ENCODE measurements at regions not wholly inside any gene's neighbourhood (a gene's known extent, or its start where the extent isn't known, plus 50 kb on each side); places are given as distances from the start of the nearest gene placed in this dataset.

- DNase-seq = no peak
Observed at GRCh38 chr3:165444745-165445144, 248.6 kb upstream of the SLITRK3 start.

GRCh38 chr3:165443664-165444063, 247.5 kb upstream of the SLITRK3 start:
- DNase-seq = no peak

DNA sequence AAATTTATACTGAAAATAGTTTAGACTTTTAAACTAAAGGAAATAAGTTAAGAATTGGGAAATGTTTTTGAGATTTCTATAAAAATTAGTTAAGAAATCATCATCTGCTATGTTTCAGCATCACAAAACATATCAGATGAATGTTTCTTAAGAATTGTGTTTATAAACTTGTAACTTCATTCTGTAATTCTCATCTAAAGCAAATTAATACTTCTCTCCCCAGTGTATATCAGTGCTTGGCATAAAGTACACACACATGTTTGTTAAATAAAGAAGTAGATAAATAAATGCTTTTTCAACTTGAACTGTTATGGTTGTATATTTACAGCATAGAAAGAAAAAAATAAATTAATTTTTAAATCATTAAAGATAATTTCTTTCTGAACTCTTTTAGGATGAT, 245.9 kb upstream of the SLITRK3 start:
- no peak for DNase-seq

GRCh38 chr3:165440380-165440779, 244.2 kb upstream of the SLITRK3 start:
- DNase-seq = no peak

GRCh38 chr3:165439765-165440164, 243.6 kb upstream of the SLITRK3 start:
- peak; percentile 55 for DNase-seq

DNA sequence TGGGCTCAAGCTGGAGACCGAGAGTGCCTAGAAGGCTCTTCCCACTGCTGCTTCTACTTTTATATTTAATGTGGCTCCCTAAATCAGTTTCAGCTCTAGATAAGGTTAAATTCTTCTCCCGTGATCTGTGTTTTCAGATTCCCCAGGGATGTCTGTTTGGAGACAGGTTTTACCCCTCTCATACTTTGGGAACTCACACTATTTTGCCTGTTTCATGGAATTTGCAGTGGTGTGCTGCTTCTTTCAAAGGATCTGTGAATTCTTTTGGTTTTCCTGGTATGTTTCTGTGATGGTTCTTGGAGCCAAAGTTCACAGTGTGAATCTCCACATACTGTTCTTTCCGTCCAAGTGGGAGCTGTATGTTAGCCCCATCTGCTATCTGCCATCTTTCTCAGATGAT, 238.3 kb upstream of the SLITRK3 start:
- DNase-seq = peak; percentile 64

DNA sequence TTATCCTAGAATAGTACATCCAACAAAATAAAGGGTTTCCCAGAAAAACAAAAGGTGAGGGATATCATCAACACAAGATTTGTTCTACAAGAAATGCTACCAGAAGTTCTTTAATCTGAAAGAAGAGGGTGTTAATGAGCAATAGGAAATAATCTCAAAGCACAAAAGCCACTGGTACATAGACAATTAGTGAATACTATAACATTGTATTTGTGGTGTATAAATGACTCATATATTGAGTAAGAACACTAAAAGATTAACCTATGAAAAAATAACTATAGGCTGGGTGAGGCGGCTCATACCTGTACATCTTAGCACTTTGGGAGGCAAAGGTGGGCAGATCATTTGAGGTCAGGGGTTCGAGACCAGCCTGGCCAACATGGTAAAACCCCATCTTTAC, 210.2 kb upstream of the SLITRK3 start:
- no peak for DNase-seq

DNA sequence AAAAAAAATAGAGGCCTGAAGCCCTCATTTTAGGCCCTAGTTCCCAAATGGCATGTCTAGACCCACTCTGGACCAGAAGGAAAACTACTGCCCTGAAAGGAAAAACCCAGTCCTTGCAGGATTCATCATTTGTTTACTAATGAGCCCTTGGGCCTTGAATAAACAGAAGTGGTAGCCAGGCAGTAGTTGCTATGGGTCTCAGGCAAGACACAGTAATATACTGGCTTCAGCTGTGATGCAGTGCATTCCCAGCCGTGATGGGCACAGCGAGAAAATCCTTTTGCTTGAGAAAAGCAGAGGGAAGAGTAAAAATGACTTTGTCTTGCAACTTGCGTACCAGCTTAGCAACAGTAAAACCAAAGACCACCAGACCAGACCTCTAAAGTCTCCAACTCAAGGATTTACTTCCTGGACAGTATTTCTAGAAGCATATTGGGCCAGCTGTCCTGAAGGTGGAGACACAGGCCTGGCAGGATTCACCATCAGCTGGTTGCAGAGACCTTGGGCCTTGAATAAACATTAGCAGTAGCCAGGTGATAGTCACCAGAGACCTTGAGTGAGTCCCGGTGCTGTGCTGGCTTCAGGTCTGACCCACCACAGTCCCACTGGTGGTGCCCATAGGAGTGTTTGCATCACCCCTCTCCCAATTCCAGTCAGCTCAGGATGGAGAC, 208.3 kb upstream of the SLITRK3 start:
- DNase-seq = no peak

DNA sequence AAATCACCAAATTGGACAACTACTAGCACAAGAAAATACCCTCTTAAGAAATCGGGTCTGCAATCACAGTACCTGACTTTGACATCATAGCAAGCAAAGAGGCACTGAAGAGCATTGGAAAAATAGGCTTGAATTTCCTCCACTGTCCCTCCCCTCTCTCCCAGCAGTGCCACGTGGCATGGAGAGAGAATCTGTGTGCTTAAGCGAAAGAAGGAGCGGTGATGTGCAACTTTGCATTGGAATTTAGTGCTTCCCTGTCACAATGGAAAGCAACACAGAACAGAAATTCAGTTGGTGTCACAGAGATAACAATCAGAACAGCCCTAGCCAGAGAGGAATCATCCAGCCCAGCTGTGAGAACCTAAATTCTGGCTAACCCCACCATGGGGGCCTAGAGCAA, 207.5 kb upstream of the SLITRK3 start:
- no peak for DNase-seq

DNA sequence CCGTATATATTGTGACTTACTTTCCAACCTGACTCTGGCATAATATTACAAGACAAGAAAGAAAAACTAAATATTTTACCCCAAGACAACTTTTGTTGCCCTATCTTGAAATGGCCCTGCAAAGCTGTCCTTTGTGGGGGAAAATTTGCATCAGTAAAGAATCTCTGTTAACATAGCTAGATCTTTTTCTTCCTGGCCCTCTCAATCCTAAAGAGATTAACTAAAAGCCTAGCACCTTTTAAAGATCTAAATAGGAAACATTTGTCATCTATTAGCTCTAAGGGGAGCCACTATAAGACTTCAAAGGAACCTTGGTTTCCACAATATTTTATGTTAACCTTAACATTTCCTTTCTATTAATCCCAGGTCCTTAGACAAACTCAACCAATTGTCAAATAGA, 199.0 kb upstream of the SLITRK3 start:
- no peak for DNase-seq

DNA sequence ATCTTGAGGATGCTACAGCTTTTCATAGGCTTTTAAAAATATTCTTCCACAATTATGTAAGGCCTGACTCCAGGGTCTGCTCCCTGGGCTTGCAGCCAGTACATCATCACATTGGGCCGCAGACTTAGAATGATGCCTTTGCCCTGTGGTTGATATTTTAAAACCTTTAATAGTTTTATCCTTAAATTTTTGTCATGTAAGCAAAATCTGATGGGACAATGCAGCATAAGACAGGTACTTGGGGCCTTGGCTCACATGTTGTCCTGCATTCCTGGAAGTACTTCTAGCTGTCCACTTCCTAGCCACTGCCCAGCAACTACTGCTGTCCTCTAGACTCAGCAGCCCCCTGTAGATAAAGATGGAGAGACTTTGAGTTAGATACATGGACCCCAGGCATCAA, 197.3 kb upstream of the SLITRK3 start:
- no peak for DNase-seq

- peak; percentile 23 for DNase-seq
Observed at GRCh38 chr3:165390166-165390565, 194.0 kb upstream of the SLITRK3 start.

DNA sequence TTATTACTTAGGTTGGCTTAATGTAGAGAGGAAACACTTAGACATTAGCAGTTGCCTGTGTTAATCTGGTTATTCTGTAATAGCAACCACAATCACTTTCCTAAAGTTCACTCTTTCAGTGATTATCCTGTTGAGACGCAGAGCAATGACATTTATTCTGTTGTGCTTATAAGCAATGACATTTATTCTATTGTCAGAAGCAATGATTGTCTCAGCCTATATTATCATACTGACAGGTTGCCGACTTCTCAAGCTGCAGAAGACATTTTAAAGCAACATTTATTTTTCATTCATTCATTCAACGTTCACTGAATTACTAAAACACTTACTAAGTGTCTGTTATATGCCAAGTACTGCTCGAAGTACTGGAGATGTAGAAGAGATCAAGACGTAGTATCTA, 193.5 kb upstream of the SLITRK3 start:
- DNase-seq = no peak

DNA sequence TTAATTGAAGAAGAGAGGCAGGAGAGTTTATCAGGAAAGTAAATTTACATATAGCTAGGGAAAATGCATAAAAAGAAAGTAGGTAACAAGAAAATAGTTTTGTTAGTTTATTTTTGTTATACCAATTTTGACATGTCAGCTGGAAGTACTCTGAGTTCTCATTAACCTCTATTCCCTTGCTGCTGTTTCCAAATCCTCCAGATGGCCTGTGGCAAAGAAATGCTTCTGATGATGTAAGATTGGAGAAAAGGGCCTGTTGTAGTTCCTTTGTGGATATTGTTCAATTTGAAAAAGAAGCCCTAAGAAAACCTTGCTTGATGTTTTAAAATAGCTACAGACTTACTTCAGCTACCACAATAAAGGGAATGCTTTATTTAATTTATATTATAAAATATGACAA, 192.9 kb upstream of the SLITRK3 start:
- no peak for DNase-seq

DNA sequence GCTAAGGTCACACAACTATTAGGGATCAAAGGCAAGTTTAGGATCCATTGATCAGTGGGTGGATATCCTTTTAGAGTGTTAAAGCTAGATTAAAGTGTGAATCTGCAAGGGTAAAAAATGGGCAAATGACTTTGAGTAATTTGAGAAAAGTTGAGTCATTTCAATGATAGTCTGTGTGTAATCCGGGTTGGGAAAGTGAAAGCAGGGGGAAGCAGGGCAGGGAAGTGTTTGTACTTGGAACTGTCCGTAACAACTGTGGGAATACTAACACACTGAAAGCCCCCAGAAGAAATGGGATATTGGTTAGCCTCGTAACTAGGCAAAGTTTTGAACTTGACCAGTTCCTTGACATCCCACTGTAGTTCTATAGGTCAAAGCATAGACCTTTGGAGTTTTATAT, 187.2 kb upstream of the SLITRK3 start:
- no peak for DNase-seq

DNA sequence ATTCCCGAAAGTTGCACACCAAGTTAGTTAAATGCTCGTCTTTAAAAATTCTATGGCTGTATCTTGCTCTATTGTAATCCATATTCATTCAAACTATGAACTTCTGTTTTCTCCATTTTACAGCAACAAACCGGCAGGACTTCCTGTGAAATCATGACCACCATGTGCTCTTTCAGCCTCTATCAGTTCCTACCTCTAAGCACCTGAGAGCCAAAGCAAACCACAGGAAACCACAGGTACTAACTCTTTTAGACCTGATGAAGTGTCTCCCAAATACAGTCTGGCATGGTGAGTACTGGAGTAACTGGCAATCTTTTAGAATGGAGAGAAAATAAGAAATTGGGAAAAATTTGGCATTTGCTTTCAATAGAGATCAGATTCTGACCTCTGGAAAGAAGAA, 186.5 kb upstream of the SLITRK3 start:
- DNase-seq = no peak

GRCh38 chr3:165378761-165379160, 182.6 kb upstream of the SLITRK3 start:
- DNase-seq = no peak

DNA sequence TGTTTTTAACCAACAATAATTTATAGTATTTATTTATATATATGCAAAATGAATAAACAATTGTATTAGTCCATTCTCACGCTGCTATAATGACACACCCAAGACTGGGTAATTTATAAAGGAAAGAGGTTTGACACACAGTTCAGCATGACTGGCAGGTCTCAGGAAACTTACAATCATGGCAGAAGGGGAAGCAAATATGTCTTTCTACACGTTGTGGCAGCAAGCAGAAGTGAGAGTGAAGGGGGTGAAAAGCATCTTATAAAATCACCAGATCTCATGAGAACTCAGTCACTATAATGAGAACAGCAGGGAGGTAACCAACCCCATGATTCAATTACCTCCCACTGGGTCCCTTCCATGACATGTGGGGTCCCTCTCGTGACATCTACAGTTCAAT, 162.8 kb upstream of the SLITRK3 start:
- no peak for DNase-seq

DNA sequence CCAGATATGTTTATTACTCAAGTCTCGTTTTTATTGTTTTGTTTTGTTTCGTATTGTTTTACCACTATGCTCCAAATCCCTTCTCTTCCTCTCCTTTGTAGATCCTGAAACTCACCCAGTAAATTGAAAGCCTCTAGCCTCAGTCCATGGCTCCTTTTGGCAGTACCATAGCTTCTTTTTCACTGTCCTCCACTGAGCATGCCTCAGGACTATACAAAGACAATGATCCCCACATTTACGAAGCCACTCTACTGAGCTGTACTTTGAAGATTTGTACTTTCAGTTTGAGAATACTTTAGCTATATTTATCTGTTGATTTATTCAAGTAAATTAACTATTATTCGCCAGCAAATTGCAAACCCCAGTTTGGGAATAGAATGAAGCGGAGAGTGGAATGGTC, 159.1 kb upstream of the SLITRK3 start:
- DNase-seq = no peak

DNA sequence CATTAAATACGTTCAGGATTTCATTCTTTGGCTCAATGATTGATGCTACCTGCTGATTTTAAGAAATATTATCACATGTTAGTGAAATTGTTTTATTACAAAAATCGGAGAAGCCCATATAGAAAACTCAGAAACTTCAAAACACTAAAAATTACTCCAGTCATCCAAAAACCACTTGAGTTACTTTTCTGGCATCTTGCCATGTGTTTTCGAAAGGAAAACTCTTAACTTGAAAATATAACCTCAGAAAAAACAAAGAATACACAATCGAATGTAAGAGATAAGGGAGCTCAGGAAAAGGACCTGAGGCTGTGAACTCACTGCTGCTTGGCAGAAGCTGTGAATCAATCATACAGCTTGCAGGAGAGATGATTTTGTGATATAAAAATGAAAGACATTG, 151.3 kb upstream of the SLITRK3 start:
- DNase-seq = no peak

GRCh38 chr3:165346503-165346902, 150.3 kb upstream of the SLITRK3 start:
- DNase-seq = no peak

DNA sequence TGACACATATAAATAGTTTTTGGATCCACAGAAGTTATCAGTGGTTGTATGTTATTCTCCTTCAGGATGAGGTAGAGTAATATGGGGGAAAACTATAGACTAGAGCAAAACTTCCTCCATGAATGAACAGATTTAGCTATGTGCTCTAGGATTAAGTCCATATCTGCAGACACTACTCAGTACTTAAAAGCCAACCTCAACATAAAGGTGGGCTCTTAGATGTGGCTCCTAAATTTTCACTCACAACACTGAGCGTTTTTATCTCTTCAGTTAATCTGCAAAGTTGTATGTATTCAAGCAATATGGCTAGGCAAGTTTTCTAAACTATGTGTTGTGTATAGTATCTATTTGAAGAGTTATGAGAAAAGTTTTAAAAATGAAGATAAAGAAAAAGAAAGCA, 147.0 kb upstream of the SLITRK3 start:
- DNase-seq = no peak

DNA sequence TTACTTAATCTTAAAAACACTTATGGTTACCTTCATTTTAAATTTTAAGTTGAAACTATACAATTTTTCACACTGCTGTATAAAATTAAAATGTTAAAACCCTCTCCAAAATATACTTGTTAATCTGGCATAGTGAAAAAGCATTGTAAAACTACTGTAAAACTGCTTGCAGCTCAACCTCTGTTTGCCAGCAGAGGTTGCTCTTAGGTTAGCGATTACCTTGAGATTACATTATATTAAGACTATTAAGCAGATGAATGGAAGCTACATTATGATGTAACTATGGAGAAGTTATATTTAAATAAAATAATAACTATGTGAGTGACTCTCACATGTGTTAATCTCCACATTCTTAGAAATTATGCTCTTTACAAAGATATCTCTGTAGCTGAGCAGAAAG, 143.6 kb upstream of the SLITRK3 start:
- peak; percentile 25 for DNase-seq

DNA sequence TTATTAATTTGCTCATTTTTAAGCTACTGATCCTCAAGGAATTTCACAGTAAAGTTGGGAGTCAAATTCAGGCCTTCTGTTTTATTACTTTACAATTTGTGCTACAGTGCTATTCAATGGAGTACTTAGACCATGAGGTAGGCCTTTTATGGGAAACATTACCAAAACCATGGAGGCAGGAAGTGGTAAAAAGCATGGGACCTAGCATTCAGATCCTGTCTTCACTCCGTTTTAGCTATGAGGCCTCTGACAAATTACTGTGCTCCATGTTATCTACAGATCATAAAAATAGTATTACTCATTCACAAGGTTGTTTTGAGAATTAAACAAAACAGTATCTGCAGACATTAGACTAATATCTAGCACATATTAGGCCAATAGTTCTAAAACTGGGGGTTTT, 140.6 kb upstream of the SLITRK3 start:
- peak; percentile 81 for DNase-seq
